ENCODE measurements at regions not wholly inside any gene's neighbourhood (a gene's known extent, or its start where the extent isn't known, plus 50 kb on each side); places are given as distances from the start of the nearest gene placed in this dataset.
A peak's percentile ranks its signal among the peaks of the same experiment; 100 is the strongest.
"Not testable (repeated sequence)": the region's sequence is repeated elsewhere in the genome, so short reads cannot be mapped to it uniquely, and the experiment has no call there.

- Histone ChIP-seq H3K9me3 (no peaks in the 10 kb centered on the region), H3K4me2 (no peak overlapping the region), H3K27ac (no peak overlapping the region), H3K4me1 (no peaks in the 10 kb centered on the region), H3K4me3 (no peak overlapping the region)
- ChIA-PET POLR2A (no interaction called here), CTCF (interaction anchor here (1.5 kb wide), 1 partner anchor 39 kb away, joined by 3 read pairs; no protein-coding TSS in a partner anchor)
- ATAC-seq (peak; percentile 86 to 89), FAIRE-seq (no peak), DNase-seq (ENCODE audit: low read depth in 1 of 2, low spot score in 1 of 2) (peak in 1 of 2 experiments; percentile 3)
- no peak for TF ChIP-seq RCOR1 (IDR thresholded peaks at IDR 0.05; ENCODE audit: low read depth, low read length)
- WGBS (ENCODE audit: missing lambda C conversion rate): 5% methylated on average over 5 of the region's 5 CpGs
Observed at GRCh38 chr10:45155784-45156183, 155.1 kb downstream of the ZNF22 start.

DNA sequence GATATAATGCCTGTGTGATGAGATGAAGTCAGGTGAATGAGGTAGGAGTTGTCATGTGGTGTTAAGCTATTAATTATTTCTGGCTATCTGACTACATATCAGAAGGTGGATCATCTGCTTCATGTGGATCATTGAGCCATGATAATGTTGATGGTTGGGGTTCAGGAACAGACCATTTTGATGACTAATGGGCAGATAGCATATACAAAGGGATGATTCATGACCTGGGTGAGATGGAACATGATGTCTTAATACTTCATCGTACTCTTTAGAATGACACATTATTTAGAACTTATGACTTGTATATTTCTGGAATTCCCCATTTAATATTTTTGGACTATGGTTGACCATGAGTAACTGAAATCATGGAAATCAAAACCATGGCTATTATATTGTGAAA is 155.1 kb downstream of the OR13A1 start:
- Histone ChIP-seq H3K4me2 (no peak overlapping the region), H3K9me3 (no peaks in the 10 kb centered on the region), H3K27ac (no peak overlapping the region; a peak in 1 of 6 replicates), H3K4me3 (no peak overlapping the region), H3K4me1 (no peaks in the 10 kb centered on the region)
- TF ChIP-seq EP300 (IDR thresholded peaks at IDR 0.05) (no peak), FOSL2 (IDR thresholded peaks at IDR 0.05) (no peak), FOSL2 (CRISPR knock-in tag; IDR thresholded peaks at IDR 0.05) (peak; percentile 44; the same call in 1 of the 2 replicates)
- CTCF ChIA-PET: no interaction called here
- DNase-seq (ENCODE audit: low read depth in 1 of 2, low spot score in 1 of 2) (peak in 1 of 2 experiments; percentile 7), ATAC-seq (peak; percentile 43 to 71; a peak in 4 of 6 replicates), FAIRE-seq (no peak)
- POLR2A ChIA-PET: no interaction called here
- WGBS (ENCODE audit: missing lambda C conversion rate): 0% methylated on average over 1 of the region's 1 CpG

GRCh38 chr10:45163315-45163975 is 152.0 kb downstream of the OR13A1 start:
- Histone ChIP-seq H3K4me3 (no peak overlapping the region), H3K9me3 (no peaks in the 10 kb centered on the region), H3K4me1 (no peaks in the 10 kb centered on the region), H3K4me2 (no peak overlapping the region), H3K27ac (no peak overlapping the region)
- ATAC-seq (no peak), DNase-seq (ENCODE audit: low read depth in 1 of 2, low spot score in 1 of 2) (no peak), FAIRE-seq (no peak)
- TF ChIP-seq ESRRA (IDR thresholded peaks at IDR 0.05; ENCODE audit: borderline replicate concordance, low read length): no peak
- TF ChIP-seq ZC3H11A (IDR thresholded peaks at IDR 0.05): no peak
- TF ChIP-seq NPAS2 (CRISPR knock-in tag; IDR thresholded peaks at IDR 0.05; ENCODE audit: borderline replicate concordance): no peak
- TF ChIP-seq FOSB (CRISPR knock-in tag; IDR thresholded peaks at IDR 0.05): no peak
- TF ChIP-seq ZSCAN20 (CRISPR knock-in tag; IDR thresholded peaks at IDR 0.05): no peak
- TF ChIP-seq, protein P1, sequence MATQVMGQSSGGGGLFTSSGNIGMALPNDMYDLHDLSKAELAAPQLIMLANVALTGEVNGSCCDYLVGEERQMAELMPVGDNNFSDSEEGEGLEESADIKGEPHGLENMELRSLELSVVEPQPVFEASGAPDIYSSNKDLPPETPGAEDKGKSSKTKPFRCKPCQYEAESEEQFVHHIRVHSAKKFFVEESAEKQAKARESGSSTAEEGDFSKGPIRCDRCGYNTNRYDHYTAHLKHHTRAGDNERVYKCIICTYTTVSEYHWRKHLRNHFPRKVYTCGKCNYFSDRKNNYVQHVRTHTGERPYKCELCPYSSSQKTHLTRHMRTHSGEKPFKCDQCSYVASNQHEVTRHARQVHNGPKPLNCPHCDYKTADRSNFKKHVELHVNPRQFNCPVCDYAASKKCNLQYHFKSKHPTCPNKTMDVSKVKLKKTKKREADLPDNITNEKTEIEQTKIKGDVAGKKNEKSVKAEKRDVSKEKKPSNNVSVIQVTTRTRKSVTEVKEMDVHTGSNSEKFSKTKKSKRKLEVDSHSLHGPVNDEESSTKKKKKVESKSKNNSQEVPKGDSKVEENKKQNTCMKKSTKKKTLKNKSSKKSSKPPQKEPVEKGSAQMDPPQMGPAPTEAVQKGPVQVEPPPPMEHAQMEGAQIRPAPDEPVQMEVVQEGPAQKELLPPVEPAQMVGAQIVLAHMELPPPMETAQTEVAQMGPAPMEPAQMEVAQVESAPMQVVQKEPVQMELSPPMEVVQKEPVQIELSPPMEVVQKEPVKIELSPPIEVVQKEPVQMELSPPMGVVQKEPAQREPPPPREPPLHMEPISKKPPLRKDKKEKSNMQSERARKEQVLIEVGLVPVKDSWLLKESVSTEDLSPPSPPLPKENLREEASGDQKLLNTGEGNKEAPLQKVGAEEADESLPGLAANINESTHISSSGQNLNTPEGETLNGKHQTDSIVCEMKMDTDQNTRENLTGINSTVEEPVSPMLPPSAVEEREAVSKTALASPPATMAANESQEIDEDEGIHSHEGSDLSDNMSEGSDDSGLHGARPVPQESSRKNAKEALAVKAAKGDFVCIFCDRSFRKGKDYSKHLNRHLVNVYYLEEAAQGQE (IDR thresholded peaks at IDR 0.05): no peak
- TF ChIP-seq TP53 (CRISPR knock-in tag; IDR thresholded peaks at IDR 0.05): no peak
- TF ChIP-seq HOXB13 (CRISPR knock-in tag; IDR thresholded peaks at IDR 0.05; ENCODE audit: low read depth): no peak
- TF ChIP-seq MAFK (IDR thresholded peaks at IDR 0.05; ENCODE audit: partially characterized antibody): no peak
- no peak for TF ChIP-seq PBX3 (IDR thresholded peaks at IDR 0.05)
- TF ChIP-seq NFE2L2 (conservative IDR thresholded peaks at IDR 0.05; ENCODE audit: low read length): no peak
- ChIA-PET POLR2A (no interaction called here), CTCF (no interaction called here)
- 9% methylated on average over 3 of the region's 3 CpGs for whole genome bisulfite sequencing (ENCODE audit: missing lambda C conversion rate)

GRCh38 chr10:45175520-45176118 is 139.8 kb downstream of the OR13A1 start:
- DNase-seq (ENCODE audit: low read depth in 1 of 2, low spot score in 1 of 2); H3K9me3 ChIP-seq; FAIRE-seq; CTCF ChIA-PET; H3K4me1 ChIP-seq; ATAC-seq; H3K4me3 ChIP-seq; H3K4me2 ChIP-seq; H3K27ac ChIP-seq; POLR2A ChIA-PET: not testable (repeated sequence)
- WGBS (ENCODE audit: missing lambda C conversion rate): 51% methylated on average over 8 of the region's 8 CpGs

All from A549 (cell line).